NCI-H69 (cell line): ENCODE measurements at regions not wholly inside any gene's neighbourhood (a gene's known extent, or its start where the extent isn't known, plus 50 kb on each side); places are given as distances from the start of the nearest gene placed in this dataset.

Source experiments
- DNase-seq: peaks from one replicate; lab custom pipeline; 2025; lab: John Stamatoyannopoulos, UW

GRCh38 chr1:163656095-163656759 lies 334.5 kb downstream of the NUF2 start:
- DNase-seq: peak; percentile 93

- DNase-seq: no peak
Measured at GRCh38 chr1:163657719-163658118, 336.0 kb downstream of the NUF2 start.

GRCh38 chr1:163661391-163661790 lies 339.6 kb downstream of the NUF2 start:
- DNase-seq: no peak

DNA sequence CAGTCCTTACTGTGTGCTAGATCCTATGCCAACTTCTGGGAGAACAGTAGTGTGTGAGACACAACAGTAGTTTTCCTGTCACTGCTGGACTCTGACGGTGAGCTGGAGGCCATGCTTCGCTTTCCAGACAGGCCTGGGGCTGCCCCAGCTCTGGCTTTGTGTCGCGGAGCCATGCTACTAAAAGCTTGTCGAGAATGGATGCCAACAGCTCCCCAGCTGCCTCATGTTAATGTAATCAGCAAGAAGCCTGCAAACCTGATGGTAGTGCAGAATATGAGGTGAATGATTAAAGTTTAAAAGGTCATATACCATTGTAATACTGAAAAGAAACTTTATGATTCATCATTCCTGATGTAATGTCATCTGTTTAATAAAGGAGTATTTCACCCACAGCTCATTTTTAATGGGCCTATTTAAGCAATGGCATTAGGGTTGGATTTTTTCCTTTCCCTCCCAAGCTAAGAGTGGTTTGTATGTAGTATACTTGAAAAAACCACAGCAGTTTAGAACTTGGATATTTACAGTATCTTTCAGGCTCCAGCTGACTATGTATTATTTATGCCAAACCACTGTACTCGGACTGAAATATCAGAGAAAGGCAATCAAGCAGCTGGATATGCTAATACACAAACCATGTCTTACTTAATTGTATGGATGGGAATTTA lies 343.0 kb downstream of the NUF2 start:
- no peak for DNase-seq

DNA sequence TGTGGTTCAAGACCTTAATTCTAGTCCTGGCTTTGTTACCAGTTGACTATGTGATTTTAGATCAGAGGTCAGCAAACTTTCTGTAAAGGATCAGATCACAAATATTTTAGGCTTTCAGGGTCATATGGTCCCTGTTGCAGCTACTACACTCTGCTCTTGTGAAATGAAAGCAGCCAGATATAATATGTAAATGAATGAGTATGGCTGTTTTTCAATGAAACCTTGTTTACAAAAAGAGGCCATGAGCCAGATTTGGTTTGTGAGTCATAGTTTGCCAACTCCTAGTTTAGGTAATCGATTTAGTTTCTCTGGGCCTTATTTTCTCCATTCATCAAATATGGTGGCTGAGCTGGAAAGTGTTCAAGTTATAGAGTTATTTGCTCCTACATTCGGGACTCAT lies 346.7 kb downstream of the NUF2 start:
- no peak for DNase-seq

DNA sequence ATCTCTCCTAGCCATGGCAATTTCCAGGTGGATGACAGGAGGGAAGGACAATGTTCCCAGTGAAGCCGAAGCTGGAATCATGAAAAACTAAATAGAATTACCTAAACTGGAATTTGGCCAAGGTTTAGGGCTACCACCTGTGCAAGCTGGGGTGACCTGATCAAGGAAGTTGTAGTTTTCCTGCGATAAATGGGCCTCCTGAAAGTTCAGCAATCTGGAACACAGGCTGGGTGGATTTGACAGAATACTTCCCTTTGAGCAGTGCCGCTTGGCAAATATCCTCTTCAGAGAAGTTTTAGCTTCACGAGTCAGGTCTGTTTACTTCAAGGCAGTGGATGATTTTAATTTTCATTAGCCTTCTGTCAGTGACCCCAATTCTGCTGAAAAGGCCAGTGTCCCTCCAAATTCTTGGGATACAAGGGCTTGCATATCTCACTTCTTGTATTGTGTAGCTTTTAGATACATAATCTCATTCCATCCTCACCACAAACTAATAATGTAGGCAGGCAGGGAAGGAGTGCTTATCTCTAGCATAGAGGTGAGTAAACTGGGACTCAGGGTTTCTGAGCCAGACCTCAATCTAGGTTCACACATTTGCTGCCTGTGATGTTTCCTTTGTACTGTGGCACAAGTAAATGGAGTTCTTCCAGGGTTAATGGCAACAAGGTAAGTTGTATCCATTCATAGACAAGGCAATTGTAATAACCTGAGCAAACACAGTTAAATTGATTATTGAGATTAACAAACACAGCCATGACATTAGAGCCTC lies 349.4 kb downstream of the NUF2 start:
- peak; percentile 16 for DNase-seq

GRCh38 chr1:163672976-163673758 lies 351.4 kb downstream of the NUF2 start:
- no peak for DNase-seq

DNA sequence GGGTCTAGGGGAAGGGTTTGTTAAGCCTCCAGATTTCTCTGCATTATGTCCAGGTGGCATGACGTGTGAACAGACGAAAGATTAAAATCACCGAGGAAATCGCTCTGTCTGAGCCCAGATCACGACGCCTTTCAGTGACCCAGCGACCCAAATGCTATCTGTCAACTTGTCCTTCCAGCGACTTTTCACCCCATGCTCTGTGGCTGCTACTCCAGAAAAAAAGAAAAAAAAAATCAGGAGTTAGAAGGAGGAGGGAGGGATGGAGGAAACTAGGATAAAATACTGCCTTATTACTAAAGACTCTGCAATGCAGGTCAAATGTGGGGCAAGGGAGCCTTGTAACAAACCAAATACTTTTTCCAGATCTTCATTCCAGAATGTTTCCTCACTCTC lies 352.0 kb downstream of the NUF2 start:
- no peak for DNase-seq

- DNase-seq: no peak
Measured at GRCh38 chr1:163674236-163674635, 352.5 kb downstream of the NUF2 start.

DNA sequence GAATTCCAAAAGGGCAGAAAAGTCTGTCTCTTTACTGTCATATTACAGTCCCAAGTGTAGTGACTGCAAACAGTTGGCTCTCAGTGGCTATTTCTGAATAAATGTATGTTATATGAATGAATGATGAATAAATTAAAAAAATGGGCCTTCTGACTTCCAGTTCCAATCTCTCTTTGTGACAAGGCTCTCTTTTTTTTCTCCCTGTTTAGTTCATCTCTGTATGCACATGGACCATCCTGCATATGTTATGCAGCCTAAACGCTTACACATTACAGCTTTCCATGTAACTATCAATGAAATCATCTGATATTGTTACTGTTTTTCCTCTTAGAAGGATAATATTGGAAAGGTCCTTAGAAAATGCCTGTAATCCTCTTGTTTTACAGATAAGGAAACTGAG lies 363.0 kb downstream of the NUF2 start:
- DNase-seq: no peak

DNA sequence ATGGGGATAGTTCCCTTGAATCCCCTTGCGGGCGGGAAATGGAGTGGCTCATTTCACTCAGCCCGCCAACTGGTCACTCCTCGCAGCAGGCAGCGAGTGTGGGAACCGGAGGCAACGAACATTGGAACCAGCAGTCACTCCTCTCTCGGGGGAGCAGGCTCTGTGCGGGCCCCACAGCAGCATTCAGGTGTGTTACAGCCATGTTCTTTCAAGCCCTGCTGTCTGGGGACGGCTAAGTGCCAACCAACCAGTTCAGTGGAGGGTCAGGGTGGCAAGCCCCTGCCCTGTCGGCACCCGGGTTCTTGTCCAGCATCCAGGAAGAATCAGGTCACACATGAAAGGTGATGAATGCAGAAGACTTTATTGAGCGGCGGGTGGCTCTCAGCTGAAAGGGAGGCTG lies 370.5 kb downstream of the NUF2 start:
- DNase-seq: no peak

GRCh38 chr1:163697137-163697536 lies 375.4 kb downstream of the NUF2 start:
- no peak for DNase-seq

- no peak for DNase-seq
Measured at GRCh38 chr1:163701783-163702374, 380.1 kb downstream of the NUF2 start.

DNA sequence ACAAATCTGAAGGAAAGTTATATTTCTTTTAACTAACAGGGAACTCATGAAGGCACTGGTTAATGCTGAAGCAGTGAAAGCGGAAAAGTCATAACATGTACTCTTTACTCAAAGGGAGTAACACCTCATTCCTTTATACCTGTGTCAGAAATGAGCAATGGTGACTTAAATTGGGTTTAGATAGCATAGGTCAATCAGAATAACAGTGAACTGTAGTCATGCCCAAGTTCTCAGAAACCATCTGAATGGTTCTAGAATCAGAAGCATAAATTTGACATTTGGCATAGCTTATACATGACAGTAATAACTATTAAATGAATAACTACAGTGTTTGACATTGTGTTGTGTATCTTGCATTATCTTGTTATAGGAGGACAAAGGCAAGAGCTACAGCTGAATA lies 382.0 kb downstream of the NUF2 start:
- no peak for DNase-seq

DNA sequence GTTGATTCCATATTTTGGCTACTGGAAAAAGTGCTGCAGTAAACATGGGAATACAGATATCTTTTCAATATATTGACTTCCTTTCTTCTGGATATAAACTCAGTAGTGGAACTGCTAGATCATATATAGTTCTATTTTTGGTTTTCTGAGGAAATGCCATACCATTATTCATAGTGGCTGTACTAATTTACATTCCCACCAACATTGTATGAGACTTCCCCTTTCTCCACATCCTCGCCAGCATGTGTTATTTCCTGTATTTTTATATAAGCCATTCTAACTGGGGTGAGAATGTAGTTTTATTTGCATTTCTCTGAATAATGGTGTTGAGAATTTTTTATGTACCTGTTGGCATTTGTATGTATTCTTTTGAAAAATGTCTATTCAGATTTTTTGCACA lies 385.2 kb downstream of the NUF2 start:
- no peak for DNase-seq

- peak; percentile 48 for DNase-seq
Measured at GRCh38 chr1:163709636-163710035, 387.9 kb downstream of the NUF2 start.

DNA sequence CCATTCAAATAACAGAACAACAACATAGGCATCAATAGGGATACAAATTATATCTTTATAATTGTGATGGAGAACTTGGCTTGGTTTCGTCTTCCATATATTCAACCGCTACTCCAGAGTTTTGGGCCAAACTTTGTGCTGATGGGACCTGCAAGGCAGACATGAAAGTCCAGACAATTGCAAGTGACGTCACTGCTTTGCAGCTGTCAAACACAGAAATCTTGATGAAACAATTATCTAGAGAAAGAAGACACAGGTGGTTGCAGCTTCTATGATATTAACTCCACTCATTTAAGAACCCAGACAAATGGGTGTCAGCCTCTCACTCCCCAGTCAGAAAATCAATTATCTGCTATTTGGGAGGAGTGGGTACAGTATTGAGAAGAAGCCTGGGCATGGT lies 390.6 kb downstream of the NUF2 start:
- no peak for DNase-seq

- no peak for DNase-seq
Measured at GRCh38 chr1:163720294-163720693, 398.5 kb downstream of the NUF2 start.

- DNase-seq: no peak
Measured at GRCh38 chr1:163725551-163725950, 403.8 kb downstream of the NUF2 start.

- peak; percentile 45 for DNase-seq
Measured at GRCh38 chr1:163730411-163730821, 408.7 kb downstream of the NUF2 start.

GRCh38 chr1:163737261-163737660 lies 415.5 kb downstream of the NUF2 start:
- no peak for DNase-seq

- no peak for DNase-seq
Measured at GRCh38 chr1:163744301-163744887, 422.6 kb downstream of the NUF2 start.
